HCEC 1CT (cell line): ENCODE measurements at regions not wholly inside any gene's neighbourhood (a gene's known extent, or its start where the extent isn't known, plus 50 kb on each side); places are given as distances from the start of the nearest gene placed in this dataset.

Experiments
- DNase-seq: peaks from one replicate; pipeline ENCODE4 v3.0.0-alpha.2; 2017

DNA sequence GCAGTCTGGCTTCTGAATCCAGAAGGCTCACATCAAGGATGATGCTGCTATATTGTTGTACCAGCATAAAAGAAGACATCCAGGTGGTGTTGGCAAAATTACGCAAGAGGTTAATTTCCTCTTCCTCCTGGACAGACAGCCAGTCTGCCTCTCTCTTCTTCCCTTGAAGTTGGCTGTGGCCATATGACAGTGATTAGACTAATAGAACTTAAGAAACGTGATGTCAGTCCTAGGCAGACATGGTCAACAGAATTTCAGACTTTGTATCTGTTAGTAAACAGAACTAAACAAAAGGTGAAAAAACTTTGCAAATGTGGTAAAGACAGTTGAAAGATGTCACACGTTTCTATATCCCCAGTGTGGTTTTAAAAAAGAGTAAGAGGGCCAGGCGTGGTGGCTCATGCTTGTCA is 465.2 kb upstream of the NR2F2 start:
- no peak for DNase-seq

DNA sequence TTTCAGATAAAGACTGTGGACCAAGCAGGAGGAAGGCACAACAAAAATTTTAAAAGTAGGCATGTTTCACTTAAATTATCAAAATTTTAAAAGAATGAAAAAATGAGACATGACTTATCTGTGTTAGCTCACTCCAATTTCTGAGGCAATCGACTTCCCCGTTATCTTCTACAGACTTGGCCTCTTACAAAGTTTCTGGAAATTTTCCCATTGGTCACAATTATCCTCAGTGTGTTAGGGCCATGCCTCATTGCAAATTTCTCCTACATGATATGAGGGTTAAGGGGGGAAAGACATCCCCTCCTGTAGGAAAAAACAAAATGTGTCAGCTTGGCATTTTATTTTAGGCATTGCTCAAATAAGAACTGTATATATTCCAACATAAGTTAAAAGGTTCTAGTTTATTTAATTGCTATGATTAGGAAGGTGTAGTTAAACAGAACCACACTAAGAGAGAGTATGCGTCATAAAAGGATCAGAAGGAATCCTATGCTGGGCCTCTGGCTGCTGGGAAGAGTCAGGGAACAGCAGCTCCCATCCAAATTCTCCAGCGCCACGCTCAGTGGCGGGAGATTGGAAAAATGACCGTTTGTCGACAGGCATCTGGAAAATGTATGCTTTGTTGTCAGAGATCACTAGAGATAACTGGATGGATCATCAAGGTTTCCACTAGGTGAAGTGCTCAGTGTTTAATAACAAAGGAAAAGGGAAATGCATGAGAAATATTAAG is 463.6 kb upstream of the NR2F2 start:
- DNase-seq = no peak

DNA sequence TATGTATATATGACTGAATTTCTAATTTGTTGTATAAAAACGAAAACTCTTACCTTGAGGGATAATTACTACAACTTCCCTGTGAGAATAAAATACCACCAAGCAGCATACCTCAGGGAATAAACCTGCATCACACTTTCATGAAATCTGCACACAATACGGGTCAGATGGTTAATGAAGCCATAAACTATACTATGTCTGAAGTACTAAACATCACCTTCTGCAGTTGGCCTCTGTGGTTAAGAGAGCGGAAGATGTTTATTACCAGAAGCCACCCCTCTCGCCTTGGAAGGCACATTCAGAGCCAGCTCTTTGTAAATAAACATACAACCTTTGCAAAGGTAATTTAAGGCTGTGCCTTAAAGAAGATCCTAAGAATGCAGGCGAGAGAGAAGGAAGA is 462.1 kb upstream of the NR2F2 start:
- no peak for DNase-seq

DNA sequence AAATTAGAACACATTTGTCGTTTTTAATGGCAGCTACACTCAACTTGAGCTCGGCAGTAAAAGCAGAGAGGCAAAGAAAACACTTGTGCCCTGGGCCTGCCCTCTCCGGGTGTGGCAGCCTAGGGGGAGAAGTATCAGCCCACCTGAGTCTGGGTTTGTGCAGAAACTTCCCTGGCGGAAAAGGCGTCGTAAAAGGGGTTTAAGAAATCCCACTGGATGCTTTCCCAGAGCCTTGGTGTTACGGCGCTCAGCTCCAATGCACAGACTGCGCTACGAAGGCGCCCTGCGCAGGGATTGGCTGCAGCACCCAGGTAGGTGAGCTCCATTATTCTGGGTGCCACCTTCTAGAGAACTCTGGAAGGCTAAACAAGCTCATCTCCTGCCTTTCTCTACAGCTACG is 461.5 kb upstream of the NR2F2 start:
- no peak for DNase-seq

DNA sequence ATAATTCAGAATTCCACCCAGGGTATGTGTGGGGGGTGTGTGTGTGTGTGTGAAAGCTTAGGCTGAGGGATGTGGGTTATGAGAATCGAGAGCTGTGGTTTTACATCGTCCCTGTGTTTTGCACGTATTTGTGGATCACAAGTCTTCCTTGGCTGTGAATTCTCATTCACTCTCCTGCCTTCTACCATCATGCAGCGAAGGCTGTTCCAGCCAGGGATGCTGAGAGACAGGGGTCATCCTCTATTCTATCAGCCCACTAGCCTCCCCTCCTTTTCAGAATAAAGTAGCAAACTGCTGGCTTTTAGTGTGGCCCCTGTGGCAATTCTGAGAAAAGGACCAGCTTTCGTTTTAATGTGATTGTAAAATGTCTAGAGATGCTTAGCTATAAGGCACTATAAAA is 460.6 kb upstream of the NR2F2 start:
- no peak for DNase-seq

DNA sequence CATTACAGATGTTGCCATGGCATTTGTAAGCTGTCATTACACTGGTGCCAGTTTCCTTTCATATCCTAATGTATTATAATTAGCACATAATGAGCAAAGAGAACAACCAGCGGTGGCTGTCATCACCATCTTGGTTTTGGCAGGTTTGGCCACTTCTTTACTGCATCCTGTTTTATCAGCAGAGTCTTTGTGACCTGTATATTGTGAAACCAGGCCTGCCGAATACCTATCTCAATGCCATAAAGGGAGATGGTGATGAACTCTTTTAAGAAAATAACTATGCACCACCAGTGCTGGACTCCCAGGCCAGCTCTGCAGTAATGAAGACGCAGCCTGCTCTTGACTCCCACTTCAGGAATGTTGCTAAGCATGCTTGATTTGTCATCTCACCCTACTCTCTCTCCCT is 458.1 kb upstream of the NR2F2 start:
- peak; percentile 71 for DNase-seq

DNA sequence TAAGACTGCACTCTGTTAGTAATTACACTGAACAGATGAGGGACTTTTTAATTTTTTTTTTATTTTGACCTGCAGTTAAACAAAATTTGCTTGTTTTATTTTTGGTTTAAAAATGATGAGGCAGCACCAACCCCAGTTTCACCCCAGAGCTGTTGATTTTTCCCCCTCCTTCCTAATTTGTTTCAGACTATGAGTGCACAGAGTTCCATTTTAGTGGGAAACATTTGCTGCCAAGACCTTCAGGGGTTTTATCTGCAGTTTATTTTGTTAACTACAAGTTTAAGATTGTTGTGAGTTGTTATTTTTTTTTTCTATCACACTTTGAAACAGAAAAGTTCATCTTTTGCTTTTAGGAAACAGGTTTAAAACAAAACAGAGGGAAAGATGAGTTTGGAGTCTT is 455.9 kb upstream of the NR2F2 start:
- DNase-seq = no peak

DNA sequence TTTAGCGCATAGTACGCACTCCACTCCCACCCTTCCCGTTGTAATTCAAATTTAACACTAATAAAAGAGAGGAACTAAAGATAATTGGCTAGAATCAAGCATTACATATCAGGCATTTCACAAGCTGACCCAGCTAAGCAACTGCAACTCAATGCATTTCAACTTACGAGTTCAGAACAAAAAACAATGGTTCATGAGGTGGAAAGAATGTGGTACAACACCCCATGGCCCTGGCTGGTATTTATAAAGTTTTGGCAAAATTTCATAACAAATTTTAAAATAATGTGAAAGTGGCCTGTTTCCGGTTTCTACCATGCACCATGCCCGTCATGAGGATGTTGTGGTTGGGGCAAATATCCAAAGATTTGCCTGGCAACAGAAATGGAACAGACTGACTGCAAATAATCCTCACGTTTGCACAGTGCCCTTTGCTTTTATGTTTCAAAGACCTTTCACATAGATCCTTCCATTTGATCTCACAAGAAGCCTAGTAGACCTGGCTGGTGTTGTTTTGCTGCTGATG is 455.3 kb upstream of the NR2F2 start:
- DNase-seq = no peak

DNA sequence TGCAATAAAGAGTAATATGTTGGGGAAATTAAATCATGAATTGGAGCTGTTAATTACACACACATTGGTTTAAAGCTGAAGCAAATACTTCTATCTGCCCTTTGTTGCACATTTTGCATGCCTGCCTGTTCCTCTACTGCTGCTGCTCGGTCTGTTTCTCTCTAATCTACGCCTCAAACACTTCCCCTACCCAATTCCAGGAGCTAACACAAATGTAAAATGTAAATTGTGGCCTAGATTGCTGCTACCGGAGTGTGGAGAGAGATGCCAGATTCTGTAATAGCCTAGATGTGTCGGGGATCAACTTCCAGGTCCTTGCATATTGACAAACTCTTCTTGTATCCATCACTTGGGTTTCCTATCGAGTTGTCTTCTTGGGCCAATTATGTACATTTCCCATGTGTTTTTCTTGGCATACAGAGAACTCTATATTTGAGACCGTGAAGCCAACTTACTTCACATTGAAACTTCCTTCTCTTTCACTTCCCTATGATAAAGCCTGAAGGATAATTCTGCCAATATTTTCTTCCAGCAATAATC is 450.4 kb upstream of the NR2F2 start:
- no peak for DNase-seq

DNA sequence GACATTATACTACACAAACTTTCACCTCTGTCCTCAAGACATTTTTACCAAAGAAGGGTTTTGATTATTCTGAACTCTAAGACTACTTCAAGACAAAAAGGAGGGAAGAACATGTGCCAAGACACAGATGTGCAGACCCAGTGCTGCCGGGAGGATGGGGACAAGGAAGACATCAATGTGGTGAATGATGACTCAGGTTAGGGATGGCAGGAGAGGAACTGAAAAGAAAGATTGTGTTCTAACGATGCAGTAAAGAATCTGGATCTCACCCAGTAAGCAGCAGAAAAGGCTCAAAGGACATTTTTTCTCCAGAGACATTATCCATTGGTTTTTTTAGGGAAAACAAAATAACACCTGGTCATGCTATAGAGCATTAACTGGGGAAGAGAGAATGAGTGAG is 449.9 kb upstream of the NR2F2 start:
- no peak for DNase-seq

DNA sequence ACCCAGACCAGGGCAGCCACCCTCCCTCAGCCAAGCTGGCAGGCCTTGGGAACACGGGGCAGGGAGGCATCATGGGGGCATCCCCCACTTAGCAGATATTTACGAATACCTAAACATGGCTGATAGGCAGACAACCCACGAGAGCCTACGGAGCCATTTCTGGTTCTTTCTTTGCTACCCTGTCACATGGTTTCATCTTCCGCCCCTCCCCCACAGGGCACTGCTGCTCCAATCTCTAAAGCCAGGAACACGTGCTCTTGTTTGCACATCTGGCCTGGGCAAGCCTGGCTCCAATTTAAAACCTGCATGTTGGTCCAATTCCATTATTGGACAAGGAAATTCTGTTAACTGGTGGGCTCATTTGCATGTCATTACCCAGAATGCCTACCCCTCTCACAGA is 447.4 kb upstream of the NR2F2 start:
- DNase-seq = no peak

DNA sequence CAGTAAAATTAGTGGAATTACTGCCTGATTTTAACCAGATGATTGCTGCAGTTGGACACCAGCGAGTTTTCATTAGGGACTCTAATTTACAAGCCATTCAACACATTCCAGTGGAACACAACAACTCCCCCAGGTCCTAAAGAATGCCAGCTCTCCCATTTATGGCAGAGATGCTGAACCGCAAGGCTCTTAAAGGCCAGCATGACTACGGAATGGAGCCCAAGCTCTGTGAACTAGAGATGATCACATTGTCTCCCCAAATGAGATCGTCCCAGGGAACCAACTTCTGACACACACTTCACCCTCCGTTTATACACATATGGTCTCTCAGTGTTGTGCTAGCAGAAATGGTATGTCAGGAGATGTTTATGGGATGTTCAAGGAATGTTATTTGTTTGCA is 446.2 kb upstream of the NR2F2 start:
- DNase-seq = no peak

DNA sequence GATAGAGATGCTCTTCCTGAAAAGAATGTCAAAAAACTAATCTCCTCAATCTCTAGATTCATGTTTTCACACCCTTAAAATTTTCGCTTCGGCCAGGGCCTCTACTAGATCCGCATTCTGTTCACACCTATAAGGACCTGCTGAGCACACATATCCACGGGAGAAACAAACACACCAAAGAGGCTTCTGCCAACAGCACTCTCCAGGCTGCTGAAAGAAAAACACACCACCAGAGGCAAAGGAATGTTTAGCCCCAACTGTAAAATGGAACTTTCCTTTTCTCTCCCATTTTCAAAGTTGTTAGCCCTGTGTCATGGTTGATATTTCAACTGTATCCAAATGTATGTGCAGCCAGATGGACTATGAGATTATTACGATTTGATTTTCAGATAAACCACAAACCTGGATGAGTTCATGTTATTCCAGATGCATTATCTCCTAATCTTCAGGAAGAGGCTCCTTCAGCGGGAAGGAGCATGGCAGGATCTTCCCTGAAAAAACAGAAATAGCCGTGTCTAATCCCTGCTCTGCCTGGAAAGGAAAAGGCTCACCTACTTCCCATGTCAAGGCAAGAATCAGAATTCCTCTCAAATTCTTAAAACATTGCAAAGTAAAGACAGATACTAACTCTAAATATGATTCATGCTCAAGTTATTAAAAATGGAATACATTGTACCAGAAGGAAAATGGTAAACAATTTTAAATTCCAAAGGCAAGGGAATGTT is 442.7 kb upstream of the NR2F2 start:
- DNase-seq = peak; percentile 60

DNA sequence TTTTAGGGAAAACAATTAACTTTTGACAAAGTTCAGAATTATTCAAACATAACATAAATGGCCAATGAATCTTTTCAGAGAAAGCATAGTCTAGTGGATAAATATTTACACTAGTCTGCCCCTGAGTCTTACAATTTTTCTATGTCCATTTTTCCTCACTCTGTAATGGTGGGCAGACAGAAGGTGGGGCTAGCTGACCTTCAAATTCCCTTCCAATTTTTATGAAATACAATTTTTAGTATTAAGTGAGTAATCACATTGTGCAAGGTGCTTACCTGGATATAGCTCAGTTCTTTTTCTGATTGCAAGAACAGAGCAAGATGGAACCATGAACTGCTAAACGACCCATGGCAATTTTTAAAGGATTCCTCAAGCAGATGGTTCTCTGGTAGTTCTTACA is 441.7 kb upstream of the NR2F2 start:
- no peak for DNase-seq

DNA sequence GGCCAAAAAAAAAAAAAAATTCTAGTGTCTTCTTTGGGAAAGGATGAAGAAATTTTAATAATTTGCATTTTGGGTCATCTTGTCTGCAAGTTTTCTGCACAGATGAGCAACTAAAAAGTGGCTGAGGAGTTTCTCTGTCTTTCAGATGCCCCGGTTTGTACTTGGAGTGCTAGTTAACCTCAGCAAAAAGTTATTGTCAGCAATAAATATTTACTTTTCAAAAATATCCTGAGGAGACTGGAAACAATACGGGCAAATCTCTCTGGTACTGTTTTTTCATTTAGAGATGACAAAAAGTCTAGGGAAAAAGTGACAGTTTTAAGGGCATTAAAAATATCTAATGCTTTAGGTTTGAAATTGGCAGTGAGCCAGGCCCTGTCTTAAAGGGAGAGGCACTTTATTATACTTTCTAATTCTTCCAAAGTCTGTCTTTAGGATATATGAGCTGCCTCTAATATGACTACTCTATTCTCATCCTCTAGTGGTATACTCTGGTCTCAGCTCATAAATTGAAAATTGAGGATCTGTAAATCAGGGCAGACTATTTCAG is 436.0 kb upstream of the NR2F2 start:
- DNase-seq = peak; percentile 22

DNA sequence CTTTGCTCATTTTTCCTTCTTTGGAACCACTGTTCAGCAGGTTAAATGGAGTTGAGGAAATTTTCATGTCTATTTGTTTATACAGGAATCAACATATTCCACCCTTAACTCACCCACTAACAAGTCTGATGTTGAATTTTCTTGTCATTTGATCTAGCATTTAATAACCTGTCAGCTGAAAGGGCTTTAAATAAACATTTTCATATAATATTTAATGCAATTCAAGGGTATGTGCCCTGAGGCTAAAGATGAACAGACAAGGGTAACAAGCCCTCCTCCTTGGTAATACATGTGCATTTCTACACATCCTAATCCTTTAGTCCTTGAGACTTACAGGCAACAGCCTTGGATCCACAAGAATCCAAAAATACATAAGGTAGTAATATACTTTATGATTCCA is 435.0 kb upstream of the NR2F2 start:
- DNase-seq = no peak

DNA sequence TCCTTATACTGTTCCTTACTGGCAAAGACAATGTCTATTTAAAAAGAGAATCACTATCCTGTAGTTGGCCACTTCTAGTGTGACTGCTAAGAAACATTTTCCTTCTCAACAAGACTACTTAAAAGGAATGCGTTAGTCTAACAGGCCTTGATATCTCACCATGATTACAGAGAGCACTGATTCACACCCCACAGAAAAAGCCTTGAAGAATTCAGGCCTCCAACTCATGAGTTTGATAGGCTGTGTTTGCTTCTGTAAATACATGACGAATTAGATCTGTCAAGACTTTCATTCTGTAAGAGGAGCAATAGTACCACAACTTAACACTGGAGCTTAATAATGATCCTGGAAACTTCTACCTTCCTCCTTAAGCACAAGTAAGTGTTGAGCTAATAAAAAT is 432.8 kb upstream of the NR2F2 start:
- DNase-seq = no peak

DNA sequence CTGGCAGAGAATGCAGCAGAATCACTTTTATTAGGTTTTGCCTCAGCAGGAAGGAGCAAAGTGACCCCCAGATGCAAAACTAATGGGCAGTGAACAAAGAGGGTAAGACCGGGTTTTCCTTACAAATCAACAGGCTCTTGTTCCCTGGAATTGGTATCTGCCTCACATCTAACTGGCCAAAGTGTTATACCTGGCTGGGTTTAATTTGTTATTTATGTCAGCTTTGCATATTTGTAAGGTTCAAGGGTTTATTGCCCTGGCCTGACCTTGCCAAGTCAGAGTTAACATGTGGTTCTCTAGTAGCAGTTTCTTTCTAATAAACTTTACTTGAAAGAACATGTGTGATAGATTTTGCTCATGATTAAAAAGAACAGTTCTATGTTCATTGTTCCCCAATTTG is 431.7 kb upstream of the NR2F2 start:
- no peak for DNase-seq

DNA sequence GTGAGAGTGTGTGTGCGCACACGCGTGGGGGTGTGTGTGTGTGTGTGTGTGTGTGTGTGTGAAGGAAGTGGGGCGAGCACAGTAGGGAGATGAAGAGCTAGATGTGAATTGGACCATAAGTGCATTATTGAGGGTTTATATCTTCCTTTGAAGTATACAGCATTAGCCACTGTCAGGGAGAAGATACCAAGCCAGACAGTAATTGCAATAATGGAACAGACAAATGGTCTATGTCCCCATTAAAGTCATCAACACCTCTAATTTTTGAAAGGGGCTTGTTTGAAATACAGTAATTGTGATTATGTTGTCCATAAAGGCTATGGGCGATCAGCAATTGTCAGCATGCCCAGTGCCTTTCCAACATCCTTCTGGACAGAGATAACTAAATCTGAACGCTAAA is 429.2 kb upstream of the NR2F2 start:
- no peak for DNase-seq

DNA sequence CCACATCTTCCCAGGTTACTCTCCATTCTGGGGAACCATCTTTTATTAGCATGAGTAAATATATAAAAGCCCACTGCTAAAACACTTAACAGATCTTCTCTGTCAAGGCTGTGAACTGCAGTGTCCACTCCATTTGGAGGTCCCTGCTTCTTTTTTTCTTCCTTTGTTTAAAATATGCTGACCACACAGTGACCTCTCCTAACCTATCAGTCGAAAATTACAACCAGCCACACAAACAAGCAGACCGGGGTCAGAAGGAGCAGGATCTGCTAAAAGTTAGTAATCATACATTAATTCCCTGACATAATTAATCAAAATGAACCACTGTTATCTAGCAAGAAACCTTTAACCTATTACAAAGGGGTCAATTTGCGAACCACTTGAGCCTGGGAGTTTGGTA is 427.9 kb upstream of the NR2F2 start:
- no peak for DNase-seq

DNA sequence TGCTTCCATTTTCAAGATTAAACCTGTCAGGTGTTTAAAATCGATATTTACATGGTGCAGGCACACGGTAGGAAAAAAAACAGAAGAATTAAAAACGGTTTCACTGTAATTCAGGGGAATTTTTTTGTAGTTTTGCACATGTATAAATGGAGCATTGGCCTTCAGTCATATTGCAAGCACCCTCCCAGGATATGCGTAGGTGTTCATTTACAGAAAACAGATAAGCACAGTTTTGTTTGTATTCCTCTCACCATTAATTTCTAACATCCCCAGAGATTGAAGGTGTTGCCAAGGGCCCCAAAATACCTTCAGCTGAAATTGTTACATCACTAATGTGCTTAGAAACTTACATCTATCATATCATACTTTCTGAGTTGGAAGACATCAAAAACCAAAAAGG is 427.1 kb upstream of the NR2F2 start:
- no peak for DNase-seq

DNA sequence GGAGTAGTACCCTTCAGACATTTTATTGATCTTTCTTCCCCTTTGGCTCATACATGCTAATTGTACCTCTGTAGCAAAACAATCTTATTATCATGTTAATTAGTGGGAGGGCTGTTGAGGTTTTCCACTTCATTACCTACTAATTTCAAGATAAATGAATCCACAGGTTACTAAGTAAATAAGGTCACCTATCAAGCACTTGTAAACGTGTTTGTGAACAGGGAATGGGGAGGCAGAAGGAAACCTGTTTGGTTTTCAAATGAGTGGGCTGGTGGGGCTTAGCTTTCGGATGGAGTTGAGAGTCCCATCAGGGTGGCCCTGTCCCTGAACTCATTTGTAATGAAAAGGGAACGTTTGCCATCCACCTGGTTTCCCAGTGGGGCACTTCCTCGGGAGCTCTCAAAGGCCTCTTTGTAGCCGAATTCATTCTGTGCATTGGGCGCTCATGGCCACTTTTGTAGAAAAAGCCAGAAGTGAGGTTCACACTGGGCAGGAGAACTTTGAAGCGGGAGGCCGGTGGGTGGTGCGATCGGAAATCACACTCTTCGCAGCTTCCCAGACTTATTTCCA is 419.8 kb upstream of the NR2F2 start:
- no peak for DNase-seq

DNA sequence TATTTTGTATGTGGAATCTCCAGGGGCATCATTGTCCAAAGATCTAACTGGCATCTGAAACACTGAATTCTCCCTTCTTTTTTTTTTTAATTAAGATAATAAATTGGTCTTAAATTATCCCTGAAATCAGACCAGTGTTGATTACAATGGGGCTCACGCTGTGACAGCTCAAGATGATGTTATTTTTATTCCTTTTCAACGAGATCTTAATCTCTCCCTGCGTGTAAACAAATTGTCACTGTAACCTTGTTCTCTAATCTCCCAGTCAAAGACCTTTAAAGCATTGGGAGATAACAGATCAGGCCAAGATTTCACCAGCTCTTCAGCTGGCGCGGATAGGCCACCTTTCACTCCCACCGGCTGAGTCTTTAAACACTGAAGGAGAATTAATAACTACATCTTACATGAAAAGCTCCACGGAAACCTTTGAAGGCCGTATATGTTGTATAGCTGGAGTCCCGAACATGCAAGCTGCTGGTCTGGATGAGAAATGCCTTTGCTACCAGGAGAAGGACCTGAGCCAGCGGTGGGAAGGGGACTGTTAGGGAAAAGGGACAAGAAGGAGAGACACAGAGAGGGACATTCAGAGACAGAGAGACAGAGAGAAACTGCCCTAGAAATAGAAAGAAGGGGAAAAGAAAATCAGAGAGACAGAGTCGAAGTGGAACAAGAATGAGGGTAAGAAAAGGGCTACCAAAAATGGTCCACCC is 418.8 kb upstream of the NR2F2 start:
- DNase-seq = no peak
